Nephron (organoid): ENCODE measurements at regions not wholly inside any gene's neighbourhood (a gene's known extent, or its start where the extent isn't known, plus 50 kb on each side); places are given as distances from the start of the nearest gene placed in this dataset.

Source experiments
- H3K27ac Mint-ChIP-seq, 3 experiments: 2 replicates each; pipeline ENCODE4 v1.8.0; 2020; ENCODE audit warnings: mixed read lengths in 3 of 3, mild to moderate bottlenecking in 2 of 3, moderate library complexity in 1 of 3
- H3K27me3 Mint-ChIP-seq: 2 replicates; pipeline ENCODE4 v1.8.0; 2021; ENCODE audit warnings: low read depth, mild to moderate bottlenecking, moderate library complexity, mixed read lengths
- H3K36me3 Mint-ChIP-seq: 2 replicates; pipeline ENCODE4 v1.8.0; 2020; ENCODE audit warnings: low read depth, mixed read lengths
- H3K4me1 Mint-ChIP-seq: 2 replicates; pipeline ENCODE4 v1.8.0; 2020; ENCODE audit warnings: mixed read lengths
- H3K4me3 Mint-ChIP-seq, 3 experiments: 2 replicates each; pipeline ENCODE4 v1.8.0; 2020; ENCODE audit warnings: mild to moderate bottlenecking in 3 of 3, mixed read lengths in 3 of 3, moderate library complexity in 2 of 3
- H3K9me3 Mint-ChIP-seq: 2 replicates; pipeline ENCODE4 v1.8.0; 2020; ENCODE audit warnings: mixed read lengths
- TF ChIP-seq, protein P1 (sequence below), 3 experiments: fragments of 200-600 bp; sonication (generic); IDR thresholded peaks; one replicate each; pipeline ENCODE4 v1.5.0; 2021; ENCODE audit warnings: antibody characterized with exemption in 3 of 3; ENCODE audit not compliant: unreplicated experiment in 3 of 3

GRCh38 chr16:48901712-48902374, 291.9 kb upstream of the N4BP1 start:
- H3K36me3 Mint-ChIP-seq, result no peaks in the 10 kb centered on the region
- H3K9me3 Mint-ChIP-seq, result no peaks in the 10 kb centered on the region
- H3K4me3 Mint-ChIP-seq, result no peak overlapping the region
- TF ChIP-seq, protein P1, sequence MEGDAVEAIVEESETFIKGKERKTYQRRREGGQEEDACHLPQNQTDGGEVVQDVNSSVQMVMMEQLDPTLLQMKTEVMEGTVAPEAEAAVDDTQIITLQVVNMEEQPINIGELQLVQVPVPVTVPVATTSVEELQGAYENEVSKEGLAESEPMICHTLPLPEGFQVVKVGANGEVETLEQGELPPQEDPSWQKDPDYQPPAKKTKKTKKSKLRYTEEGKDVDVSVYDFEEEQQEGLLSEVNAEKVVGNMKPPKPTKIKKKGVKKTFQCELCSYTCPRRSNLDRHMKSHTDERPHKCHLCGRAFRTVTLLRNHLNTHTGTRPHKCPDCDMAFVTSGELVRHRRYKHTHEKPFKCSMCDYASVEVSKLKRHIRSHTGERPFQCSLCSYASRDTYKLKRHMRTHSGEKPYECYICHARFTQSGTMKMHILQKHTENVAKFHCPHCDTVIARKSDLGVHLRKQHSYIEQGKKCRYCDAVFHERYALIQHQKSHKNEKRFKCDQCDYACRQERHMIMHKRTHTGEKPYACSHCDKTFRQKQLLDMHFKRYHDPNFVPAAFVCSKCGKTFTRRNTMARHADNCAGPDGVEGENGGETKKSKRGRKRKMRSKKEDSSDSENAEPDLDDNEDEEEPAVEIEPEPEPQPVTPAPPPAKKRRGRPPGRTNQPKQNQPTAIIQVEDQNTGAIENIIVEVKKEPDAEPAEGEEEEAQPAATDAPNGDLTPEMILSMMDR (IDR thresholded peaks at IDR 0.05; ENCODE audit: unreplicated experiment in 3 of 3), result no peak
- H3K4me1 Mint-ChIP-seq, result no peaks in the 10 kb centered on the region
- H3K27ac Mint-ChIP-seq, result no peak overlapping the region
- peaks cover 45% of the 10 kb centered on the region for H3K27me3 Mint-ChIP-seq

GRCh38 chr16:48899500-48899899, 289.5 kb upstream of the N4BP1 start:
- TF ChIP-seq, protein P1 (IDR thresholded peaks at IDR 0.05; ENCODE audit: unreplicated experiment in 3 of 3), result no peak
- Mint-ChIP-seq H3K36me3 (no peaks in the 10 kb centered on the region), H3K4me1 (no peaks in the 10 kb centered on the region), H3K9me3 (no peaks in the 10 kb centered on the region), H3K4me3 (no peak overlapping the region), H3K27me3 (peaks cover 53% of the 10 kb centered on the region), H3K27ac (no peak overlapping the region)

GRCh38 chr16:48897698-48898205, 287.8 kb upstream of the N4BP1 start:
- H3K27ac Mint-ChIP-seq, result no peak overlapping the region
- H3K4me3 Mint-ChIP-seq, result no peak overlapping the region
- peaks cover 45% of the 10 kb centered on the region for H3K27me3 Mint-ChIP-seq
- H3K4me1 Mint-ChIP-seq, result no peaks in the 10 kb centered on the region
- no peaks in the 10 kb centered on the region for H3K36me3 Mint-ChIP-seq
- TF ChIP-seq, protein P1 (IDR thresholded peaks at IDR 0.05; ENCODE audit: unreplicated experiment in 3 of 3), result no peak
- no peaks in the 10 kb centered on the region for H3K9me3 Mint-ChIP-seq

DNA sequence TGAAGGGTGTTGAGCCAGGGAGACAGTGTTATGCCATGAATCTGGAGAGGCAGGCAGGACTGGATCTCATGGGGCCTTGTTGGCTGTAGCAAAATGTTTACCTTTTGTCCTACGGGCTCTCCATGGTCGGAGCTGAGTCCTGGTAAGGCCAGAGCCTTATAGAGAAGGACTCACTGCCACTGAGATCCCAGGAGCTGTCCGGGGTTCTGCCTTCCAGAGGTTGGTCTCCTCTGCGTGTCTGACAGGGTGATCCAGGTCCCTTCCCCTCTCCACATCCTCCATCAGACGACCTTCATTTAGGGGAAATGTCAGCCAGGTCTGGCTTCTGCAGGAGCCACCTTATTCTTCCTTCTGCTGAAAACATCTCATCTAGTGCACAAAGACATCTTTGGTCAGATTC, 285.2 kb upstream of the N4BP1 start:
- no peaks in the 10 kb centered on the region for H3K36me3 Mint-ChIP-seq
- no peaks in the 10 kb centered on the region for H3K9me3 Mint-ChIP-seq
- peaks cover 23% of the 10 kb centered on the region for H3K27me3 Mint-ChIP-seq
- H3K4me3 Mint-ChIP-seq, result no peak overlapping the region
- no peak overlapping the region for H3K27ac Mint-ChIP-seq
- no peaks in the 10 kb centered on the region for H3K4me1 Mint-ChIP-seq
- TF ChIP-seq, protein P1 (IDR thresholded peaks at IDR 0.05; ENCODE audit: unreplicated experiment in 3 of 3), result no peak

DNA sequence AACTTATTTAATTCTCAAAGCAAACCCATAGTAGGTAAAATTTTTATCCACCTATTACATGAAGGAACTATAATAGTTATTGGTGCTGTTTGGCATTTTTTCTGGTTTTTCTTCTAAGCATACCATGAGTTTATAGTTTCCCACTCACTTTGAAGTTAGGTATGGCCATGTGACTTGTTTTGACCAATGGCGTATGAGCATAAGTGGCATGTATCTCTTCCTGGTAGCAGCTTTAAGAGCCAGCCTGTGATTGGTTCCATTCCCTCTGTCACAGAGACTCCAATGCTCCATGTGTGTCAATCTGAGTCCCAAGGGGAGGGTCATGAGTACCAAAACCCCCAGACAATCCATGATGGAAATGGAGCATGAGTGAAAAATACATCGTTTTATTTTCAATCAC, 282.9 kb upstream of the N4BP1 start:
- Mint-ChIP-seq H3K27ac (no peak overlapping the region), H3K4me1 (no peaks in the 10 kb centered on the region), H3K4me3 (no peak overlapping the region), H3K27me3 (peaks cover 13% of the 10 kb centered on the region), H3K36me3 (no peaks in the 10 kb centered on the region), H3K9me3 (no peaks in the 10 kb centered on the region)
- TF ChIP-seq, protein P1 (IDR thresholded peaks at IDR 0.05; ENCODE audit: unreplicated experiment in 3 of 3), result no peak

- peaks cover 24% of the 10 kb centered on the region for H3K27me3 Mint-ChIP-seq
- no peak overlapping the region for H3K4me3 Mint-ChIP-seq
- H3K27ac Mint-ChIP-seq, result no peak overlapping the region
- H3K9me3 Mint-ChIP-seq, result no peaks in the 10 kb centered on the region
- no peaks in the 10 kb centered on the region for H3K36me3 Mint-ChIP-seq
- TF ChIP-seq, protein P1 (IDR thresholded peaks at IDR 0.05; ENCODE audit: unreplicated experiment in 3 of 3), result no peak
- no peaks in the 10 kb centered on the region for H3K4me1 Mint-ChIP-seq
Observed at GRCh38 chr16:48887646-48888210, 277.7 kb upstream of the N4BP1 start.
